NCI-H128 (cell line): ENCODE measurements at regions not wholly inside any gene's neighbourhood (a gene's known extent, or its start where the extent isn't known, plus 50 kb on each side); places are given as distances from the start of the nearest gene placed in this dataset.

Source experiments
- DNase-seq: peaks from one replicate; lab custom pipeline; 2025; ENCODE audit not compliant: unreplicated experiment; lab: John Stamatoyannopoulos, UW

GRCh38 chr1:232221802-232222499 is 408.0 kb downstream of the SIPA1L2 start:
- no peak for DNase-seq

DNA sequence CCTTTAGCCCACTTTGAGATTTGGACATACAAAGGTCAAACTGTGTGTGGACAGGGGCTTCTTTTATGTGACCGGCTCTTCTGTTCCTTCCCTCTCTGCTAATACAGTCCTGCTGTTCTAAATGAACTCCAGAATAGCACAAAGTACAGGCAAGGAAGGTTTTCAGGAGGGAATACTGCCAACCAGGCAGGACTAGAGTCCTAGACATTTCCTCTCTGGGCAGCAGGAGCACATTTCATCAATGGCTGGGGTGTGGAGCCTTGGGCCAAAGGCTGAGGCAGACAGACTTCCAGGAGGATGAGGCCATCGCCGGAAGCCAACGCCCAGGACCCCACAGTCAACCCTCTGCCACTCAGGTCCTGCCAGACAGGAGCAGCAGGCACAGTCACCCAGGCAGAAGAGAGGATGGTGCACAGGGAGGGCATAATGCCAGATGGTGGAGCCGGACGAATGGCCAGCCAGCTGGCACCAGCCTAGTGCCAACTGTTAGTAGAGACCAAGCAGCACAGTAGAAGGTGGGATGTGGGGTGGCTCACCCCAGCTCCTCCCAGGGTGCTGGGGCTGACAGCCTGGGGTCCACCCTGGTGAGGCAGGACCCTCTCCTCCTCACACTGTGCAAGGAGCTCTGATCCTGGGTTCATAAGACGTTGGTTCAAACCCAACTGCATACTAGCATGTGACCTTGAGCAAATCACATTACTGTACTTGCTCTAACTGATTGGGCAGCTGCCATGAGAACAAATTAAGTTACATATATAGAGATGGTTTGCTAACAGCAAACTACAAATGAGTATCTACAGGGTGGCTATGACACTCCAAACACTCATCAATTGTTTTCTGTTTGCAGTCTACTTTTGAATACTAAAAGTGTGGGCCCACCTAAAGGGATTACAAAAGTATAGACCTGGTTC is 410.7 kb downstream of the SIPA1L2 start:
- no peak for DNase-seq

GRCh38 chr1:232213928-232214327 is 416.0 kb downstream of the SIPA1L2 start:
- no peak for DNase-seq

DNA sequence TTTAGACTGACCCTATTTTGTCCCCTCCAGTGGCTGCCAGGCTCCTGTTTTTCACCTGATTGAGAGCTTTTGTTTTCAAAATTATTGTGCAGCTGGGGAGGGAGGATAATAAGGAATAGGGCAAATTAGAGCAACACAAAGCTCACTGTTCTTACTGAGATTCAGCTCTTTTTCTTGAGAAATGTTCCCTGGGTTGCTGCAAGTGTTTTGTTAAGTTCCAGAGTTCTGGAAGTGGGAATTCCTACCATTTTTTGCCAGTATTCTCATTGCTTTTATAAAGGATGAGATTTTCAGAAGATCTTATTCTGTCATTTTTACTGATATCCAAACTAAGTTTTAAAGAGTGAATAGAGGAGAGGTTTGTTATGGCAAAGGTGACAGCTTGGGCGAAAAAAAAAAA is 417.7 kb downstream of the SIPA1L2 start:
- DNase-seq = no peak

DNA sequence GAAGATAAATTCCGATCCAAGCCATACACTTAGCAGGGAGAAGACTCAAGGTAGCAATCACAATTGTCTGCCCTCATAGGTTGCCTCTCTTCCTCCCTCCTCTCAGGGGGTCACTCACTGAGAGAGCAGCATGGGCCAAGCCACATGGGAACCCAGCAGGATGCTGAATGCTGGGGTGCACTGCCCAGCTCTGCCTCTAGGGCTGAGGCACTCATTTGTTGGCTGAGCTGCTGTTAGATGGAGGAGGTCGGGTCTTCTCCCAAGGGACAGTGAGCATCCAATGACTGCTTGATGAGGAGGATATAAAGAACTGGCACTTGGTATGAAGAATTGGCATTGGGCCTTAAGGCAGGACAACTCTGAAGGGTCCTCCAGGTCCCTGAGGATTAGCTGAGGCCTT is 418.8 kb downstream of the SIPA1L2 start:
- DNase-seq = no peak

DNA sequence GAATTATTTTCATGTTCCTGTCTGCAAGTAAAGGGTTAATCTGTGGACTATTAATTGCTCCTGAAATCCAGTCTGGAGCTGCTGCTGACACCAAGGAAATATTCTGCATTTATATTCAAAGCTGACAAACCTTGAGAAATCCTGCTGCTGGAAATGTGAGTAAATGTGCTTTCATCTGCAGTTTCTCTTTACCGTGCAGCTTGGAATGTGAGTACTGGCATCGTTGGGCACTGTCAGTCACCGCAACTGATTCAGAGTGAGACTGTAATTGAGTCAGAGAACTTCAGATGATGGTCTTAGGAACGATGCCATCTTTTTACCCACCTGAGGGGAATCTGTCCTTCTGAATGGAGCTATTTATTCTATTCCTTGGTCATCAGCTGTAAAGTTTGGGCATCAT is 420.6 kb downstream of the SIPA1L2 start:
- no peak for DNase-seq

DNA sequence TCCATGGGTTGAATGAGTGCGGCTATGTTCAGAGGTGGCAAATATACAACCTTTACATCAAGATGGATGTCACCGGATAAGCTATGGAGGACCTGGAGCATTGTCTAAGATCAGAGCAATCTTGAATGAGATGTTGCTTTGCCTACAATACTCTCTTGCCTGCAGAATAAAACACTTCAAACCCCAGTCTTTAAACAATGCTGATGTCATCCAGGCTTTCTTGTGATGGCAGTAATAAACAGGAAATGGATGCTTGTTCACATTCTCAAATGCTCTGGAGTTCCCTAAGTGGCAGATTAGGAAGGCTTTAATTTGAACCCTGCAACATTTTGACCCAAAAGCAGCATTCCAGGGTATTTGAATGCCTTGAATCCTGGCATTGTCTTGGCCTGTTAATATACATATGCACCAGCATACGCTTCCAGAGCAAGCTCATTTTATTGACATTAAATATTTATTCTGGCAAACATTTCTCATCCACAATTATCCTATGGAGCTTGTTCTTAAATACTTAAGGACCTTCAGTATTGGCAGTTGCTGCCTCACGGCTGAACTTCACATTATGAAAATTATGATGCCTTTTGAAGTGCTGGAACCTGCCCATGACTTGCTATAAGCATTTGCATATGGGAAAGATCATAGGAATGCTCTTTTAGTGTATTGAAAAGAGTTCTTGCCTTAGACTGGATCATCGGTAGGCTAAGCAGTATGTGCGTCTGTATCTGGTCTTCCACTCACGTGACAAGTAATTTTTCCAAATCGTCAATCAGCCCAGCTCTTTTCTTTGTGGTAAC is 422.7 kb downstream of the SIPA1L2 start:
- no peak for DNase-seq

DNA sequence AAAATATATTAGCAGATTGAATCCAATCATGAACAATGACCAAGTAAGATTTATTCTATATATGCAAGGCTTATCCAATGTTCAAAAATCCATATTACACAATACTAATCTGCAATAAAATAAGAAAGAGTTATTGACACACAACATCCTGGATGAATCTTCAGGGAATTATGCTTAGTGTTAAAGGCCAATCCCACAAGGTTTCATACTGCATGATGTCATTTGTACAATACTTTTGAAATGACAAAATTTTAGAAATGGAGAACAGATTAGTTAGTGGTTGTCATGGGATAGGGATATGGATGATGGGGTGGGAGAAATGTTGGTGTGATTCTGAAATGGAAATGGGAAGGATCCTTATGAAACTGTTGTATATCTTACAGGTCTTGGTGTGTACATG is 425.7 kb downstream of the SIPA1L2 start:
- DNase-seq = no peak

GRCh38 chr1:232201024-232201423 is 428.9 kb downstream of the SIPA1L2 start:
- no peak for DNase-seq

- DNase-seq = no peak
Observed at GRCh38 chr1:232196042-232196441, 433.9 kb downstream of the SIPA1L2 start.

- no peak for DNase-seq
Observed at GRCh38 chr1:232194424-232194823, 435.5 kb downstream of the SIPA1L2 start.

DNA sequence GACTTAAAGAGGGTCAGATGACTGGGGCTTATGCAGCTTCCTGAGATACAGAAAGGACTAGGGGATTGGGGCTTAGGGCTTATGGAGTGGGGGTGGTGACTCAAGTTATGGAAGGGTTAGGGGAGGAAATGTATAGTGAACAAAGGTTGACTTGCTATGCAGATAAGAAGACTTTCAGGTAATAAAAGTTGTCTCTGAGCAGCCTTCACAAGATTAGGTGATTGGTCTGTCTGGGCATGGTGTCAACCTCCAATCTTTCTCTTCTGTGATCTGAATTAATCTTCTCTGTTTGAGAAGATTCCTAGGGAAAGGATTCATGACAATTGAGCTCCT is 436.5 kb downstream of the SIPA1L2 start:
- no peak for DNase-seq

DNA sequence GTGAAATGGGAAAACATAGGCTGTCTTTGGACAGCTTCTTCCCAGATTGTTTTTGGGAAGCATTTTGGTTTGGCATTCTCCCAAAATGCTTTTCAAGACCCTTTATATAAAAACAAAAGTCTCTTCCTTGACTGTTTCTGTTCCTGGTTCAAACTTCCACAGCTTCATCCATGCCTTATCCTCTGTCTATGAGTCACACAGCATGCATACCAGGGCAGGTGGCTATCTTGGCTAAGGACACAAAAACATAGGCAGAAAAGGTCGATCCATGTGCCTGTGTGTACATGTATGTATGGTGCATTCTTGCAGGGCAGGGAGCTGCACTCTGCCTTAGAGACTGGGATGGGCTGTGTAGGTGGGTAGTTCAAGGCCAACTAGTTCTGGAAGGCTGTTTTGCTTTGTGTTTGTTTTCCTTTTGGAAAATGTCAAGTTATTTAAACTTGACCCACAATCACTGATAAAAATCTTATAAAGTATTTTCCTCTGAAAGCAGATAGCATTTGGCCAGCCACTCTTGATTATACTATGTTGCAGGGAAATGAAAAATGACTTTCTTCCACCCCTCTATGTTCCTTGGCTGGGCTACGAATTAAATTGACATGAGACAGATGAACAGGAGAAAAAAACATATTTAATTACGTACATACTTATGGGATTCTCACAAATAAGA is 437.0 kb downstream of the SIPA1L2 start:
- no peak for DNase-seq

DNA sequence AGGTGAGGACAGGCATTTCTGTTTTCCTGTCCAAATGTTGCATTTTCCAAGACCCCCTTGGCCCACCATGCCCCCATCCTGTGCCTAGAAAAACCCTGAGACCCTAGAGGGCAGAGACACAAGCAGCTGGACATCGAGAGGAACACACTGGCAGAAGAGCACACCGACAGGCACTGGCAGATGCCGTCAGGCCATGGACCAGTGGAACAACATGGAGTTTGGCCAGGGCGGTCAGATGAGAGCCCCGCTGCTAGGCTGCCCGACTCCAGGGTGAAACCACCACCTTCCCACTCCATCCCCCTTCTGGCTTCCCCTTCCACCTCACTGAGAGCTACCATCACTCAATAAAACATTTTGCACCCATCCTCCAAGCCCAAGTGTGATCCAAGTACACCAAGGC is 438.4 kb downstream of the SIPA1L2 start:
- DNase-seq = no peak

DNA sequence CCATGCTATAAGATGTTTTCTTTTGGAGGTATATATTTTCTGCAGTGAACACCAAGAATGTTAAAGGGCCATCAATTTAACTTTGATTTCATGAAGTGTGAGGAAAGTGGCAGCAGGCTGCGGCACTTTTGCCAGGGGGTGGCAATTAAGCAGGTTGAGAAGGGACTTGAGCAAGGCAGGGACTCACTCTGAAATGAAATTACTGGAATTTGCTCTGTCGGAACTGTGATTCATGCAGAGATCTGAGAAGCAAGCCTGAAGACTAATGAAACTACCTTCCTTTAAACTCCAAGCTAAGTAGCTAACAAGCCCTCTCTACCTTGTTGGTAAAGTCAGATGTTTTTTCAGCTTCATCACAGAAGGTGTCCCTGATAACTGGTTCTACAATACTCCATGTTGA is 441.6 kb downstream of the SIPA1L2 start:
- DNase-seq = no peak

GRCh38 chr1:232186931-232187330 is 443.0 kb downstream of the SIPA1L2 start:
- DNase-seq = no peak

DNA sequence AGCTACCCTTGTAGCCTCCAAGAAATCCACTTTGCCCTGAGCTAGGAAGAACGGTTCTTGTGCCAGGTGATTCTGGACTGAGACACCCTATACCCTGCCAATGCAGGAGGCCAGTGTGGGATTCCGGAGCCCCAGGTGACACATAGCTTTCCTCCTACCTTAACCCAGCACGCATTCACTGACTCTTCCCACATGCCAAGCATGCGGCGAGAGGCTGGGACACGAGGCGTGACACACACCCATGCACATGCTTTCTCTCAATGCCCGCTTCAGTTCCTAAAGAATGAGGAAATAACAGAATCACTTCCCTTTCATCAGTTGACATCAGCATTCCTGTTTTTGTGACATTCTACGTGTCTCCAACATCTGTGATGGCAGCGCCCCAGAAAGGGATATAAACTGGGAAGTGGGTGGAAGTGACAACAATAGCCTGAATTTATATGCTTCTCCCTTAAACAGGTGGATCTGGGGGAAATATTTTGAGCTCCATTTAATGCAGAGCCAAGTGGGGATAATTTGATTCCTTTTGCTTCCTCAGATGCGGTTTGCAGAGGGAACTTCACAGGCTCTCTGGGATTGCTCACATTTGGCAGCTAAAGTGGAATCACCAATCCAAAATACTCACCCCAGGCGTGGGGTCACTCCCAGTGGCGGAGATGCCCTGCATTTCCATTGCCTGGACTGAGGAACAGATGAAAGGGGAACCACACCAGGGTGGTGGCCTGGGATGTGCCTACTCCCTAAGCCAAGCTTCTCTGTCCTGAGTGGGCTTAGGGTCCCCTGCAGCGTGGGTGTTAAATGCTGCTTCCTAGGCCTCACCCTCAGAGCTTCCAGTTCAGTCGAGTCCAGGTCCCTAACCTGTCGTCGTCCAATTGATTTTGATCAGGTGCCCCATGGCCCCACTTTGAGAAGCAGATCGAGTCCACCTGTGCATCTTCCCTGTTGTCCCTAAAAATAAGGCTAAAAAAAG is 445.1 kb downstream of the SIPA1L2 start:
- no peak for DNase-seq

DNA sequence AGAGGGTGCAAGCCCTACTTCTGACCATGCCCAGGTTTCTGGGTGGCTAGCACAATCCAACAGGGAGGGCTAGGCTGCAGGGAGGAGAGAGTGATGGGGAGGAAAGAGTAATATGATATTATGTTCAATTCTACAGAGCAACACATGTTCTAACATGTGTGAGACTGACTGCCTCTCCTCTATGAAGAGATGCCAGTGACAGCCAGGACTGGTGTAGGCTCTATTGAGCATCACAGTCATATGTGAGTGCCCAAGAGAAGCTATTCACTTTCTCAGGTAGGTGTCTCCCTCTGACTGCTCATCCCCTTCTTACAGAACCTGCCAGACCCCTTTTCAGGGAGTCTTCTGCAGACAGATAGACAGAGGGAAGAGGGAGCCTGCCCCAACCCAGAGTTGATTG is 446.1 kb downstream of the SIPA1L2 start:
- no peak for DNase-seq

DNA sequence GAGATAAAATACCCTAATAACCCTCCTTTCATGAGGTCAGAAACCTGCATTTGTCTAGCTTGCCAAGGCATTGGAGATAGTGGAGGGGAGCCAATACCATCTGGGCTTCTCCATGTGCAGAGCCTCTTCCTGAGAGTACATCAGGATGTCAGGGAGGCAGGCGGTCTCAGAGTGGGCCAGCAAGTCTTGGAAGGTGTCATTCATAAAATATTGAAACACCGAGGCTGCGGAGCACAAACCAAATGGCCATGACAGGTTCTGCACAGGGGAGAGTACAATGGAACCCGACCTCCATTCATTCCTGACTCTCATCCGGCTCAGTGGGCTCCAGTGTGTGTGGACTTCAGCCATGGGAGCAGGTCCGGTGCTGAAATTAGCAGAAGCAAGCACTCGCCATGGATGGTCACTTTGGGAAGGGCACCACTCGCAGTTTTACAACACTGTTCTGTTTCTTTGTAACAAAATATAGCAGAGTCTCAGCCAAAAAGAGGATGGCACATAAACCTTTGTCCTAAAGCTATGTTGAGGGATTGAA is 446.6 kb downstream of the SIPA1L2 start:
- no peak for DNase-seq

DNA sequence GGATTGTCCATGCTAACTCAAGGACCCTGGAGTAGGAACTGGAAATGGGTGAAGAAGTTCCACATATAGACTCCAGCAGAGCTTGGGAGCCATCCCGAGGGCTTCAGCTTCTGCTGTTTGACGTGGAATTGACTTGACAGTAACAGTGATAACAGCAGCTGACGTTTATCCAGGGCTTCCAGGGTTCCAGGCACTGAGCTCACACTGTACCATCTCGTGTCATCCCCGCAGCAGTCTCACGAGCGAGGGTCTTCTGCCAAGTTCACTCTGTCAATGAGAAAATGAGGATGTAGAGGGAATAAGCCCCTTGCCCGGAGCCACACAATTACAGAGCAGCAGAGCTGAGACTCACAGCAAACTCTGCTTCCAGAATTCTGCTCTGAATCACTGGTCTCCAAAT is 447.7 kb downstream of the SIPA1L2 start:
- DNase-seq = no peak
